ENCODE measurements at regions not wholly inside any gene's neighbourhood (a gene's known extent, or its start where the extent isn't known, plus 50 kb on each side); places are given as distances from the start of the nearest gene placed in this dataset.

DNA sequence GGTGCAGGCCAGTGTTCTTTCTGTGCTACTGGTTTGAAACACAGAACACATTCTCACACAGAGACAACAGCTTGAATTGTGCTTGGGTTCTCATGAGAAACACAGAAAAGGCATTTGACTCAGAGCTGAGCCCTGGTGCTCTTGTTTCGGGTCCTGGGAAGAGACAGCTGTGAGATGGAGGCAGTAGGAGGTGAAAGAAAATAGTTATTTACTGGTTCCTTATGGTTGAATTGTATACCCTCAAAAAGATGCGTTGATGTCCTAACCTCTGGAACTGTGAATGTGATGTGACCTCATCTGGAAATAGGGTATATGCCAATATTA, 87.1 kb upstream of the RPS6KA2 start:
- no peak overlapping the region for H4K5ac ChIP-seq (ENCODE audit: insufficient read length, low read depth, low read length)
- no CpG with 5 or more reads among the region's 2 CpGs for WGBS (ENCODE audit: extremely low coverage, insufficient read length, low lambda C conversion rate)
- H2BK5ac ChIP-seq (ENCODE audit: insufficient read length, low read length): no peak overlapping the region

More for the DNA sequence above, 87.1 kb upstream of the RPS6KA2 start:
- Mint-ChIP-seq H3K4me1 (peaks cover 7 to 12% of the 10 kb centered on the region in 2 experiments), H3K27ac (no peak overlapping the region), H3K4me3 (no peak overlapping the region), H3K36me3 (ENCODE audit: insufficient read depth in 1 of 3, low read depth in 3 of 3) (no peaks in the 10 kb centered on the region), H3K27me3 (ENCODE audit: low read depth) (peaks cover 30% of the 10 kb centered on the region), H3K9me3 (peaks cover 0 to 3% of the 10 kb centered on the region in 2 experiments; a peak in 1 of 5 replicates)
- H2AK5ac ChIP-seq (ENCODE audit: insufficient read length, low read length): no peak overlapping the region
- no peak overlapping the region for H4K91ac ChIP-seq (ENCODE audit: insufficient read length, low read depth, low read length)
- H3K4ac ChIP-seq (ENCODE audit: low read depth, low read length): no peak overlapping the region
- H3K4me1 ChIP-seq (ENCODE audit: insufficient read depth, low read length): no peaks in the 10 kb centered on the region
- H3K23me2 ChIP-seq (ENCODE audit: insufficient read length, low read depth, low read length, poor library complexity, severe bottlenecking): no peaks in the 10 kb centered on the region
- no peak overlapping the region for H3T11ph ChIP-seq (ENCODE audit: low read length)
- no peaks in the 10 kb centered on the region for H3K79me2 ChIP-seq (ENCODE audit: insufficient read depth, low read length)
- no peaks in the 10 kb centered on the region for H4K20me1 ChIP-seq (ENCODE audit: control insufficient read depth, insufficient read depth, insufficient read length)
- no peak overlapping the region for H3K18ac ChIP-seq (ENCODE audit: insufficient read length, low read depth, low read length)
- DNase-seq: no peak
- H3K4me2 ChIP-seq (ENCODE audit: insufficient read depth, insufficient read length, low read length): no peak overlapping the region
- TF ChIP-seq CTCF (conservative IDR thresholded peaks at IDR 0.05): no peak
- H3K56ac ChIP-seq (ENCODE audit: insufficient read length, low read depth, low read length): no peak overlapping the region
- H2BK12ac ChIP-seq (ENCODE audit: insufficient read length, low read depth, low read length): no peak overlapping the region
- no peaks in the 10 kb centered on the region for H3K27me3 ChIP-seq (ENCODE audit: insufficient read depth, low read length)
- no peak overlapping the region for H3K23ac ChIP-seq (ENCODE audit: insufficient read length, low read depth, low read length)
- no peak overlapping the region for H3K27ac ChIP-seq (ENCODE audit: insufficient read length, low read depth, low read length)
- H3K14ac ChIP-seq (ENCODE audit: insufficient read depth, low read length): no peak overlapping the region
- no peak overlapping the region for H2AFZ ChIP-seq (ENCODE audit: low read length)
- H2BK20ac ChIP-seq (ENCODE audit: low read depth, low read length, poor library complexity, severe bottlenecking): no peak overlapping the region
- no peaks in the 10 kb centered on the region for H3K9me3 ChIP-seq (ENCODE audit: control insufficient read depth, low read depth, low read length)
- no peaks in the 10 kb centered on the region for H3K79me1 ChIP-seq (ENCODE audit: insufficient read depth, low read depth, low read length, poor library complexity, severe bottlenecking)
- no peak overlapping the region for H2BK15ac ChIP-seq (ENCODE audit: low read depth, low read length)
- H3K9ac ChIP-seq (ENCODE audit: extremely low read depth, insufficient read length, low read length): no peak overlapping the region
- no peak overlapping the region for H4K8ac ChIP-seq (replicated peaks; ENCODE audit: insufficient read length, low read depth, low read length)
- no peak overlapping the region for H2BK120ac ChIP-seq (ENCODE audit: low read depth, low read length, poor library complexity, severe bottlenecking)

Data from H9 (cell line).